Stimulated activated CD4-positive, alpha-beta T cell treated with anti-CD3 and anti-CD28 coated beads, Interleukin-4, amount 100 ng/mL, for 24 hours (primary cell): ENCODE measurements at regions not wholly inside any gene's neighbourhood (a gene's known extent, or its start where the extent isn't known, plus 50 kb on each side); places are given as distances from the start of the nearest gene placed in this dataset.
"Not testable (repeated sequence)": the region's sequence is repeated elsewhere in the genome, so short reads cannot be mapped to it uniquely, and the experiment has no call there.

Source experiments
- DNase-seq: peaks from one replicate; pipeline ENCODE4 v3.0.0-alpha.2; 2020

GRCh38 chr4:12672303-12672702 lies 811.8 kb downstream of the RAB28 start:
- DNase-seq: no peak

GRCh38 chr4:12658146-12658545 lies 826.0 kb downstream of the RAB28 start:
- DNase-seq: no peak

- no peak for DNase-seq
Observed at GRCh38 chr4:12651876-12652275, 832.3 kb downstream of the RAB28 start.

GRCh38 chr4:12645732-12646131 lies 838.4 kb downstream of the RAB28 start:
- DNase-seq: no peak

GRCh38 chr4:12644261-12644660 lies 839.9 kb downstream of the RAB28 start:
- DNase-seq: no peak

GRCh38 chr4:12636191-12636590 lies 847.9 kb downstream of the RAB28 start:
- DNase-seq: no peak

GRCh38 chr4:12635629-12636028 lies 848.5 kb downstream of the RAB28 start:
- DNase-seq: no peak

GRCh38 chr4:12633053-12633651 lies 851.0 kb downstream of the RAB28 start:
- DNase-seq: peak; percentile 72

GRCh38 chr4:12615822-12616221 lies 868.3 kb downstream of the RAB28 start:
- DNase-seq: no peak

- DNase-seq: no peak
Observed at GRCh38 chr4:12612876-12613275, 871.3 kb downstream of the RAB28 start.

- DNase-seq: not testable (repeated sequence)
Observed at GRCh38 chr4:12609212-12609875, 874.8 kb downstream of the RAB28 start.

GRCh38 chr4:12595986-12596385 lies 888.2 kb downstream of the RAB28 start:
- DNase-seq: no peak

GRCh38 chr4:12595489-12595888 lies 888.7 kb downstream of the RAB28 start:
- no peak for DNase-seq

- DNase-seq: no peak
Observed at GRCh38 chr4:12588582-12588981, 895.6 kb downstream of the RAB28 start.

- no peak for DNase-seq
Observed at GRCh38 chr4:12586242-12587006, 897.7 kb downstream of the RAB28 start.

- no peak for DNase-seq
Observed at GRCh38 chr4:12584116-12584875, 899.8 kb downstream of the RAB28 start.

- no peak for DNase-seq
Observed at GRCh38 chr4:12583275-12583674, 900.9 kb downstream of the RAB28 start.

- DNase-seq: no peak
Observed at GRCh38 chr4:12580787-12581186, 903.4 kb downstream of the RAB28 start.

GRCh38 chr4:12579172-12579571 lies 905.0 kb downstream of the RAB28 start:
- DNase-seq: no peak

- DNase-seq: no peak
Observed at GRCh38 chr4:12576409-12576808, 907.7 kb downstream of the RAB28 start.

- DNase-seq: no peak
Observed at GRCh38 chr4:12573716-12574115, 910.4 kb downstream of the RAB28 start.

GRCh38 chr4:12562476-12563140 lies 921.5 kb downstream of the RAB28 start:
- DNase-seq: no peak

- no peak for DNase-seq
Observed at GRCh38 chr4:12562021-12562420, 922.1 kb downstream of the RAB28 start.
